Activated B cell treated with CpG ODN at 0.5 μM for 24 hours (primary cell): ENCODE measurements at regions not wholly inside any gene's neighbourhood (a gene's known extent, or its start where the extent isn't known, plus 50 kb on each side); places are given as distances from the start of the nearest gene placed in this dataset.
"Not testable (repeated sequence)": the region's sequence is repeated elsewhere in the genome, so short reads cannot be mapped to it uniquely, and the experiment has no call there.

Experiments used
- ATAC-seq: fragments of 200-7000 bp; cut with Tn5 transposase; one replicate; pipeline ENCODE4 v1.10.0; 2021; ENCODE audit warnings: low read depth, mild to moderate bottlenecking, moderate library complexity
- CTCF ChIA-PET: fragments of 350-600 bp; sonication (Branson Sonifier 250); formaldehyde crosslinking; loops from one replicate; lab custom pipeline; 2021; ENCODE audit warnings: antibody characterized with exemption; lab: Charles Lee
- POLR2A ChIA-PET: fragments of 350-600 bp; sonication (Branson Sonifier 250); formaldehyde crosslinking; loops from one replicate; lab custom pipeline; 2021; ENCODE audit warnings: antibody characterized with exemption; lab: Charles Lee
- DNase-seq: peaks from one replicate; pipeline ENCODE4 v3.0.0; 2022
- H3K27ac Mint-ChIP-seq: one replicate; pipeline ENCODE4 v1.8.0; 2020; ENCODE audit warnings: mixed read lengths
- H3K27me3 Mint-ChIP-seq: one replicate; pipeline ENCODE4 v1.8.0; 2021; ENCODE audit warnings: mixed read lengths
- H3K36me3 Mint-ChIP-seq: one replicate; pipeline ENCODE4 v1.8.0; 2021; ENCODE audit warnings: low read depth, mixed read lengths
- H3K4me1 Mint-ChIP-seq: one replicate; pipeline ENCODE4 v1.8.0; 2021; ENCODE audit warnings: mixed read lengths
- H3K4me3 Mint-ChIP-seq: one replicate; pipeline ENCODE4 v1.8.0; 2020; ENCODE audit warnings: mild to moderate bottlenecking, mixed read lengths
- H3K9me3 Mint-ChIP-seq: one replicate; pipeline ENCODE4 v1.8.0; 2020; ENCODE audit warnings: mixed read lengths
- CTCF ChIP-seq: fragments of 200-600 bp; IDR thresholded peaks from one replicate; pipeline ENCODE4 v1.8.0; 2022; ENCODE audit warnings: antibody characterized with exemption, mild to moderate bottlenecking
- intact Hi-C: fragments of 100-400 bp; cut with micrococcal nuclease; formaldehyde crosslinking; loops from one replicate; pipeline ENCODE4 v1.15.1; 2024

GRCh38 chr9:22657713-22658112, 211.1 kb downstream of the DMRTA1 start:
- Mint-ChIP-seq H3K36me3 (no peaks in the 10 kb centered on the region), H3K4me1 (no peaks in the 10 kb centered on the region), H3K27me3 (no peaks in the 10 kb centered on the region), H3K27ac (no peak overlapping the region), H3K4me3 (no peak overlapping the region), H3K9me3 (no peaks in the 10 kb centered on the region)
- CTCF ChIA-PET, result no interaction called here
- no peak for TF ChIP-seq CTCF
- intact Hi-C loops, result no loop called here
- ATAC-seq (no peak), DNase-seq (no peak)
- POLR2A ChIA-PET, result no interaction called here

GRCh38 chr9:22658484-22658883, 211.9 kb downstream of the DMRTA1 start:
- DNase-seq, H3K4me3 Mint-ChIP-seq, POLR2A ChIA-PET, H3K36me3 Mint-ChIP-seq, intact Hi-C loops, H3K4me1 Mint-ChIP-seq, H3K9me3 Mint-ChIP-seq, H3K27ac Mint-ChIP-seq, ATAC-seq, CTCF ChIA-PET, H3K27me3 Mint-ChIP-seq: not testable (repeated sequence)

DNA sequence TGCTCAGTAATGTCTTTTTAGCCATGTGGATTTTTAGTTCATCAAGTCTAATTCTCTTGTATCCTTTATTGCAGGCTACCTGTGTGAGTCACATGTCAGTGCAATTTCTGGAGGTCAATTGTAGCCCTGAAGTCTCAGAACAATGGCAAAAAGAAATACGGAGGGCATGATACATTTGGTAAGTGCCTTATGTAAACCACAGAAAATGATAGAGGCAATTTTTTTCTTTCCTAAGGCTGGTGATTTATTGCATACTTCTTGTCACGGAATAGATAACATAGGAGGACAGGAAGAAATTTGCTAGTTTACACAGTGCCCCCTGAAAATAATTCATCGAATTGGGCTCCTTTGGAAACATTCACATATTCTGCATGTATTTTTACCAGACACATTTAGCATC, 235.9 kb downstream of the DMRTA1 start:
- no peak overlapping the region for H3K27ac Mint-ChIP-seq
- no peak for TF ChIP-seq CTCF
- ChIA-PET POLR2A (no interaction called here), CTCF (no interaction called here)
- intact Hi-C loops, result no loop called here
- H3K4me1 Mint-ChIP-seq, result no peaks in the 10 kb centered on the region
- H3K9me3 Mint-ChIP-seq, result peaks cover 8% of the 10 kb centered on the region
- no peaks in the 10 kb centered on the region for H3K36me3 Mint-ChIP-seq
- ATAC-seq (no peak), DNase-seq (no peak)
- H3K27me3 Mint-ChIP-seq, result no peaks in the 10 kb centered on the region
- H3K4me3 Mint-ChIP-seq, result no peak overlapping the region

GRCh38 chr9:22682961-22683699, 236.5 kb downstream of the DMRTA1 start:
- Mint-ChIP-seq H3K36me3 (no peaks in the 10 kb centered on the region), H3K4me1 (no peaks in the 10 kb centered on the region), H3K27ac (no peak overlapping the region), H3K27me3 (no peaks in the 10 kb centered on the region), H3K9me3 (peaks cover 9% of the 10 kb centered on the region), H3K4me3 (no peak overlapping the region)
- ATAC-seq (no peak), DNase-seq (no peak)
- intact Hi-C loops, result no loop called here
- no peak for TF ChIP-seq CTCF
- CTCF ChIA-PET, result no interaction called here
- POLR2A ChIA-PET, result no interaction called here

DNA sequence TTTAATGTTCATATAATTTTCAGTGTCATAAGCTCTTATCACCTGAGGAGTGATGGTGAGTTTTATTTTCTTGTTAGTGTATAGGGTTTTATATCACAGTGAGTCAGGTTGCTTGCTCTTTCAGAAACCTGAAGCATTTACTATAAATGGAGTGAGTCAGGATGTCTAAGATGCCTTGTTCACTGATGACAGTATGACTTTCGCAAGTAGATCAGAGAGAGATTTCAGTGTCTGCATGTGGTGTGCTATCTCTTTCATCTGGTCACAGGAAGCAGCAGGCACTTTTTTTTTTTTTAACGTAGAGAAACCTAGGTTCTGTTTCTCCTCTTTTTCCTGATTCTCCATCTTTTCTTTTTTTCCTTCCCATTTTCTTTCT, 237.1 kb downstream of the DMRTA1 start:
- no peak for DNase-seq
- intact Hi-C loops, result no loop called here
- Mint-ChIP-seq H3K27ac (no peak overlapping the region), H3K9me3 (peaks cover 11% of the 10 kb centered on the region), H3K36me3 (no peaks in the 10 kb centered on the region), H3K4me1 (no peaks in the 10 kb centered on the region), H3K27me3 (no peaks in the 10 kb centered on the region), H3K4me3 (no peak overlapping the region)
- ChIA-PET POLR2A (no interaction called here), CTCF (no interaction called here)
- no peak for TF ChIP-seq CTCF
- no peak for ATAC-seq

DNA sequence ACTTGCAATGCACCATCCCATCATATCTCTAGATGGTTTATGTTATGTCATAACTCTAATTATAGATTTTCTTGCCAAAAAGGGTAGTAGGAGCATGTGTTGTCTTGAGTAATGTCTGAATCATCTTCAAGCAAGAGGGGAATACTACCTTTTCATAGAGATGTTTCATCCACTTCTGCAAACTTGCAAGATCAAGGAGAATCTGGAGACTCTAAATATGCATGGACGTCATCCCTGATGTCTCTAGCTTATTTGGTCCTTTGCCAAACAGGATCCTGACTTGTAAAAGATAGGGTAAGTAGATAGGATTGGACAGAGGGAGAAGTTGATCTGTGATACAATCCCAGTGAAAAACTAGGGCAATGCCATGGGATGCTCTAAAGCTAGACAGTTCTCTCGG, 246.5 kb downstream of the DMRTA1 start:
- intact Hi-C loops, result no loop called here
- Mint-ChIP-seq H3K4me3 (no peak overlapping the region), H3K4me1 (no peaks in the 10 kb centered on the region), H3K9me3 (peaks cover 4% of the 10 kb centered on the region), H3K27me3 (no peaks in the 10 kb centered on the region), H3K36me3 (no peaks in the 10 kb centered on the region), H3K27ac (no peak overlapping the region)
- POLR2A ChIA-PET, result no interaction called here
- no peak for TF ChIP-seq CTCF
- ATAC-seq (no peak), DNase-seq (no peak)
- CTCF ChIA-PET, result no interaction called here
